GM21367 (cell line): ENCODE measurements at regions not wholly inside any gene's neighbourhood (a gene's known extent, or its start where the extent isn't known, plus 50 kb on each side); places are given as distances from the start of the nearest gene placed in this dataset.

Source experiments
- ATAC-seq: cut with Tn5 transposase; IDR thresholded peaks from one replicate; pipeline ENCODE4 v1.9.1; 2021; ENCODE audit not compliant: unreplicated experiment

- no peak for ATAC-seq
Measured at GRCh38 chr2:128399690-128400291, 81.1 kb upstream of the HS6ST1 start.

GRCh38 chr2:128401680-128402079 is 83.0 kb upstream of the HS6ST1 start:
- ATAC-seq = no peak

- ATAC-seq = no peak
Measured at GRCh38 chr2:128402911-128403670, 84.4 kb upstream of the HS6ST1 start.

- no peak for ATAC-seq
Measured at GRCh38 chr2:128403814-128404708, 85.4 kb upstream of the HS6ST1 start.

- ATAC-seq = no peak
Measured at GRCh38 chr2:128404709-128405466, 86.2 kb upstream of the HS6ST1 start.

- ATAC-seq = no peak
Measured at GRCh38 chr2:128405467-128405900, 86.8 kb upstream of the HS6ST1 start.

- ATAC-seq = no peak
Measured at GRCh38 chr2:128405981-128406613, 87.4 kb upstream of the HS6ST1 start.

GRCh38 chr2:128406736-128407554 is 88.3 kb upstream of the HS6ST1 start:
- ATAC-seq = no peak

- no peak for ATAC-seq
Measured at GRCh38 chr2:128408349-128409305, 90.0 kb upstream of the HS6ST1 start.

- ATAC-seq = no peak
Measured at GRCh38 chr2:128409326-128410034, 90.8 kb upstream of the HS6ST1 start.

GRCh38 chr2:128410035-128410757 is 91.5 kb upstream of the HS6ST1 start:
- ATAC-seq = no peak

- ATAC-seq = no peak
Measured at GRCh38 chr2:128410758-128411215, 92.1 kb upstream of the HS6ST1 start.

GRCh38 chr2:128411431-128411830 is 92.8 kb upstream of the HS6ST1 start:
- ATAC-seq = no peak

GRCh38 chr2:128412181-128412871 is 93.7 kb upstream of the HS6ST1 start:
- ATAC-seq = no peak

GRCh38 chr2:128413014-128413717 is 94.5 kb upstream of the HS6ST1 start:
- no peak for ATAC-seq
